ENCODE measurements at regions not wholly inside any gene's neighbourhood (a gene's known extent, or its start where the extent isn't known, plus 50 kb on each side); places are given as distances from the start of the nearest gene placed in this dataset.

- DNase-seq: no peak
Measured at GRCh38 chr14:85079842-85080730, 449.9 kb upstream of the FLRT2 start.

DNA sequence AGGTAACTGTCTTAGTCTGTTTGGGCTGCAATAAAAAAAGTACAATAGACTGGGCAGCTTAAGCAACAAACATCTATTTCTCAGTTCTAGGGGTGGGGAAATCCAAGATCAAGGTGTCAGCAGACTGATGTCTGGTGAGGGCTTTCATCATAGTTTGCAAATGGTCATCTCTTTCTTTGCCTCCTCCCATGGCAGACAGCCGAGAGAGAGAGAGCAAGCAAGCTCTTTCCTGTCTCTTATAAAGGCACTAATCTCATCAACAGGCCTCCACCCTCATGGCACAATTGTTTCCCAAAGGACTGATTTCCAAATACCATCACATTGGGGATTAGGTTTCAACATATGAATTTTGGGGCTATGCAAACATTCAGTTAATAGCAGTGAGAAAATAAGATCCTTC, 445.6 kb upstream of the FLRT2 start:
- no peak for DNase-seq

DNA sequence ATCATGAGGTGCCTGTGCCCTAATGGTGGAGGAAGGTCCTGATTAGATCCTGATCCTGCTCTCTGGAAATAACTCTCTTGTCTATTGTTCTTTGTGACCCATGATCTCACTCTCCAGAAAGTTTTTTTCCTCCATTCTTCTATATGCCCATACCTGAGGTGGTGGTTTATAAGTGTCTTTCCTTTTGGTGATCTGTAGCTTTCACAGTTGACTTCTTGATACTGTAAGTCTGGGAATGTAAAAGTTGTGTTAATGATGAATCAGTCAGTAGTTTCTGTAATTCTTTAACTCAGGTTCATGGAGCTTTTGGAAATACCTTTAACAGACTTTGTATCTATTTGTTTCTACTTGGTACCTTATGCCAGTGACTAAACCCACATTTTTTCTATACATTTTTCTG, 444.0 kb upstream of the FLRT2 start:
- DNase-seq: no peak

GRCh38 chr14:85087201-85087600, 442.7 kb upstream of the FLRT2 start:
- no peak for DNase-seq

DNA sequence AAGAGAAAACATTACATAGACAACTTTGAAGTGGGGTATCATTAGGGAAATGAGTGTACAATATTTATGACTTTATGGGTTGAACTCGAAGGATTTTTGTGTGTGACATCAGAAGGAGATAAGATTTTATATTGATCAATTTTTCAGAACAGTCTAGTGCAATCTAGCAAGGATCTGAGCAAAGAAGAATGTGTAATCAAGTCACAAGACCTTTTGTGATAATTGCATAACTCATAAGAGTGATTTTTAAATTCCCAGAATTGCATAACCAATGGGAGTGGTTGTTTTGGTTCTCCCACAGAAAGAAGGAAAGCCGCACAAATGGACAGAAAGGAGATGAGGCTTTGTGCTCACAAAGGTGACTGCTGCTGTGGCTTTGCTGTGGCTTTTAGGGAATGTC, 441.8 kb upstream of the FLRT2 start:
- no peak for DNase-seq

- DNase-seq: no peak
Measured at GRCh38 chr14:85090681-85091080, 439.3 kb upstream of the FLRT2 start.

DNA sequence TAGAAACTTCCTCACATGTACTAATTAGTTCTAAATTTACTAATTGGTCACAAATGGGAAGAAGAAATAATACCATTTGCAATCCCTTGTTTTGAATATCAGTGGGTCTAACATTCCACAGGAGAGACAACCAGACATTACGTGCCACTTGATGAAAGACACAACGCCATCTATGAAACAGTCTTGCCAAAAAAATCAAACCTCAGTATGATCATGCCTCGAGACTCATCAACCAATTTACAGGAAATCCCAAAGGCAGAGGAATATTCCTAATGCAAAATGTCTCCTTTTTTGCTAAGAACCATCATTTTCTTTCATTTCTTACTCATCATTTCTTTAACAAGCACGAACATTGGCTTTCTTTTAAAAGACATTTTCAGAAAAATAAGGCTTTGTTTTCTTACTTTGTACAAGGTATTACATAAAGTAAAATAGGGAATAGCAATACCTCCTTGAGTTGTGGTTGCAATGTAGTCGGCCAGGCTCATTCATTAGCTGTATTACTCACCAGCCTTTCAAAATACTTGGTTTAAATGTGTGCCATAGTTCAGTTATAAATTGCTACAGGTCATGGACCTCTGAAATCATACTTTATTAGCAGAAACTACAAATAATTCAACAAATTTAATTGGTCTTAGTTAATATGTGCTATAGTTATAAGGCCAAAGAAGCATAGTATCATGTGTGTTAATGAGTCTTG, 436.2 kb upstream of the FLRT2 start:
- DNase-seq: no peak

DNA sequence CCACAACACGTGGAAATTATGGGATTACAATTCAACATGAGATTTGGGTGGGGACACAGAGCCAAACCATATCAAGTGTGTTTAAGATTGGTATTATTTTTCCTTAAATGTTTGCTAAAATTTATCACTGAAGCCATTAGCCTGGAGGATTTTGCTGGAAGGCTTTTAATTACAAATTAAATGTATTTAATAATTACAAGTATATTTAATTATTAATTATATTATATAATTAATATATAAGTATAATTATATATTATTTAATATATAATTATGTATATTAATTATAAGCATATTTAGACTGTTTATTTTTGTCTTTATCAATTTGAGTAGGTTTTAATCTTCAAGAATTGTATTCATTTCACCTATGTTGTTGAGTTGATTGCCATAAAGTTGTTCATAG, 427.4 kb upstream of the FLRT2 start:
- no peak for DNase-seq

DNA sequence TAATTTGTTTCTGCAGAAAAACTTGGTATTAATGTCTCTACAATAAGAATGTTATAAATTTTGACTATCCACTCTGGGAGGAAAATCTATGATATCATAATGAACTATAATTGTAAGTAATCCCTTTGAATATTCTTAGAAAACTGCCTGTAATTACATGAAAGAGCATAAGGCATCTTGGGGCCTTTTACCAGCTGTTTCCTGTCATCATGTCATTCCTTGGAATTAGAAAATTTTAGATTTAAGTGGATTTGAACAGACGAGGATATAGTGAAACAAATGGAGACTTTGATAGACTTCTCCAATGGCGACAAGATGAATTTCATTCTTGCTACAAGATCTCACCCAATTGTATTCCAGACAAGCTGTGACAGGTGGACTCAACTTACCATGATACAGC, 423.4 kb upstream of the FLRT2 start:
- DNase-seq: no peak

DNA sequence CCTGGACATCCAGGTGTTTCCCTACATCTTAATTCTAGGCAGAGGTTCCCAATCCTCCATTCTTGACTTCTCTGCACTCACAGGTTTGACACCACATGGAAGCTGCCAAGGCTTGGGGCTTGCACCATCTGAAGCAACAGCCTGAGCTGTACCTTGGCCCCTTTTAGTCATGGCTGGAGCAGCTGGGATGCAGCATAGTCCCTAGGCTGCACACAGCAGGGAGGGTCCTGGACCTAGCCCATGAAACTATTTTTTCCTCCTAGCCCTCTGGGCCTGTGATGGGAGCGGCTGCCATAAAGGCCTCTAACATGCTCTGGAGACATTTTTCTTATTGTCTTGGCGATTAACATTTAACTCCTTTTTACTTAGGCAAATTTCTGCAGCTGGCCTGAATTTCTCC, 417.2 kb upstream of the FLRT2 start:
- no peak for DNase-seq

DNA sequence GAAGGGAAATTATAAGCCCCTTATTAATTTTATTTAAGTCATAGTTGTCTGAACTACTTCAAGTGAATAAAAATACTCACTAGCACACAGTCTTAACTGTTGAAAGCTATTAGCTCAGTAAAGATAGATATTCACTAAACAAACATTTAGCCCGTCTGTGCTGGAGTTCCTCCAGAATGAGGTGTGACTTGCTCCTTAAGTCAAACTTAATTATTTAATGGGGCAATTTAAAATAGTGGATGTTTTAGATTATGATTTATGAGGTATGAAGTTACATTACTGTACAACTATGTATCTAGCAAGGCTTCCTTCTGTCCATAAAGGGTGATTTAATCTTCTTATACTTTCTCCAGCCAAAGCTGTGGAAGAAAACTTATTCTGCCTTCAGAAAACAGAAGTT, 414.0 kb upstream of the FLRT2 start:
- DNase-seq: no peak

DNA sequence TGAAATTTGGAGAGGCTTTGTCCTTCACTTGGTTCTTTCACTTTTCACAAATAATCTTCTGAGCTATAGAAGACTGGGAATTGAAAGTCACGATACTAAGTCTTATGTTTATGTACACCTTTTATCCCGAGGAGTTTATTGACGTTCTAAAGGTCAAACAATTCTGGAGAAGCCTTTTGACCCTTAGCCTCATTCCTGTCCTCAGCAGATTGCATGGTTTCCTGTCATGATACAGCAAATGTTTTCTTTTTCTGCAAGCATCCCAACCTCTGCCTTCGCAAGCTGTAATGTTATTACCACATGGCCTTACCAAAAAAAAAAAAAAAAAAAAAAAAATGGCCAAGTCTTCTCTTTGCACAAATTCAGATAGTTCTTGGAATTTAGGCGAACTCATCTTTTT, 411.7 kb upstream of the FLRT2 start:
- no peak for DNase-seq

DNA sequence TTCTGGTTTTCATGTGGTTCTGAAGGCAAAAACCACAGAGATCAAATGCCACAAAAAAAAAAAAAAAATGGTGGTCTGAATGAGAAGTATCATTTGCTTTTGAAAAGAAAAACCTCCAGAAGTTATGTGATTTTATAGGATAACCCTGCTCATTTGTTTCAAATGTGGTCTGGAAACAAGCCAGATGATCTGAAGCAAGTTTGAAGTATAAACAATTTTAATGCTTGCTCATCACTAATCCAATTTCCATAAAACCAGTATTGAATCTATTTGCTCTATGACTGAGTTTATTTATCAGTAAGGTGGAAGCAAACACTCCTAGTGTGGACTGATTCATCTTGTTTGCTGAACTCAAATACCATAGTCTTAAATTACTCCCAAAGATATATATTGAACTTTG, 407.3 kb upstream of the FLRT2 start:
- DNase-seq: no peak

GRCh38 chr14:85123755-85124154, 406.2 kb upstream of the FLRT2 start:
- no peak for DNase-seq

GRCh38 chr14:85124631-85125290, 405.2 kb upstream of the FLRT2 start:
- DNase-seq: no peak

DNA sequence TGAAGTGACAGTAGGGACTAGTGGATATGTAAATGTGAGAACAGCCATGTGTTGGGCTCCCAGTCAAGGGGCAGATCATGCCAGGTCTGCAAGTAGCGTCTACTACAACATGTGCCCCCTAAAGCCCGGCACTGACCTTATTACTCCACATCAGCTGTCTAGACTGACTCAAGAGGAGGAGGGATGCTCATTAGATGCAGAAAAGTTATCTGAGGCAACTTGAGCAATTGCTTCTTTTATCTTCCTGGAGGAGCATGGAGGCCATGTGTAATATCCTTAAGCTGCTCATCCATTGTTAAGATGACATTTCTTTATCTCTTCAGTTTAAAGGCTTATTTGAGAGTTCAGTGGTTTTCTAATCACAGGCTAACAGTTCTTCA, 404.7 kb upstream of the FLRT2 start:
- no peak for DNase-seq

DNA sequence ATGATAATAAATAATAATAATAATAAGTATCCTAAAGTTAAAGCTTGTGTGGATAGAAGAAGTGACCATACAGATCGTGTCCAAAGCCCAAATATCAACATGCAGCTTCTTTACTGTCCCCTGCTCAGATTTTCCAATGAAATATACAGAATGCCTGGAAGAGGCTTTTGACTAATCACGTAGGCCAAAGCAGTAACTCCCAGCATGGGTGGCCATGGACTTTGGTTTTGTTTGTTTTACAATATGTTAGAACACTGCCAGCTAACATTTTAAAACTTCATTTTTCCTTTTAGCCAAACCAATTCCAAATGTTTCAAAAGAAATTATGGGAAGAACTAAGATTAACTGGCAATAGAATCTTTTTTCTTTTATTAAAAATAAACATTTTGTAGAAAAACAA, 400.0 kb upstream of the FLRT2 start:
- DNase-seq: no peak

DNA sequence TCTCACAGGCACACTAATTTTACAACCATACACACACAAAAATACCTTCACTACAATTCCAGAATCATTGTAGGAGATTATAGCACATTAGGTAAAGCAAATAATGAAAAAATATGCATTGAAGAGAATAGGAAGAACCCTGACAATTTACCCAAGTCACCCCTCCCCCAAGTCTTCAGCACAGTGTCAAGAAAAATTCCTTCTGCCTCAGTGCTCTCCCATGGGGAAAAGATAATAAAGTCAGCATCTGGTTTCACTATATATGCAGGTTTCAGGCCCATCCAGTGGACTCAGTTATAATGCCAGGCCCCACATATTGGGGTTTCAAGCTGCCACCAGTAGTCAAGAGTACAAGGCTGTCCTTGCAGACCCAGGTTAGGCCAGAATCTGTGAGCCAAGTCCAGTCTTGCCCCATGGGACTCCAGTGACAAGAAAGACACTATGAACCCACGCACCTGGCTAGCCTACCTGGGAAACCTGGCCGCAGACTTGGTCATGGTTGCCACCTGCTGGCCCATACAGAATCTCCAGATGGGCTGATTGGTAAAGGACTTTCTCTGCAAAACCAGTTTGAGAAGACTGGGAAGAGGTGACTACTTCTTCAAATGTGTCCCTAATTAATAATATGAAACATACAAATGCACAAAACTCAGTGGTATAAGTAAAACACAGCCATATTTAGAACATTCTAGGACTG, 398.6 kb upstream of the FLRT2 start:
- DNase-seq: no peak

- no peak for DNase-seq
Measured at GRCh38 chr14:85142982-85143381, 387.0 kb upstream of the FLRT2 start.

- no peak for DNase-seq
Measured at GRCh38 chr14:85146779-85147178, 383.2 kb upstream of the FLRT2 start.

- DNase-seq: no peak
Measured at GRCh38 chr14:85150166-85150565, 379.8 kb upstream of the FLRT2 start.

DNA sequence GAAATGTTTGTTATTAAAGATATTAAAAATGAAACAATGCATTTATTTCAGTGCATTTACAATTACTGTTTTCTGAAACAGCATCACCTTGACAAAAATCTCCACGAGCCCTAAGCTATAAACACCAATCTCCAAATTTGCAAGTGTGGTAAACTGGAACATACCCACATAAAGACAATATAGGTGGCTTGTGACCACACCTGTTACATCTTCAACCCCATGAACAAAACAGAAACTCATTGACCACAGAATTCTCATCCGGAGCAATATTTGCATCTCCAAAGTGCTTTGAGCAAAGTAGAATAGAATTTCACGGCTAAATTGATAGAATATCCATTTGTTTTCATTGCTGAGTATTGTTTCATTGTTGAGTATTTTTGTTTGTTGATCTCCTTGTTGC, 375.2 kb upstream of the FLRT2 start:
- no peak for DNase-seq

DNA sequence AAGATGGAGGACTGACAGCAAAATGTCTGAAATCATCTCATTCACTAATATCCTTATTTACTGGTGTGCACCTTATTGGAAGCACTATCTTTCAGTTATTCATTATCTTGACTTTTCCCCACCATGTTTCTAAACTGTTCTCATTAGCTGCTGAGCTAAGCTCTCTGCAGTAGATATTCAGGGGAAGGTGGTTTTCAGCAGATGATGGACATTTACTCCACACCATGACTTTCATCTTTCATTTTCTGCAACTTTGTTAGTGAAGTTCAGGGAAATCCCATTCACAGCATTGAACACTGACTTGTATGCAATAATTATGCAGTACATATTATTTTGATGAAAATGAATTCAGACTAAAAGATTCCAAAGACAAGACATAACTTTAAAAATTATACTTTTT, 373.6 kb upstream of the FLRT2 start:
- DNase-seq: no peak
